ENCODE measurements at regions not wholly inside any gene's neighbourhood (a gene's known extent, or its start where the extent isn't known, plus 50 kb on each side); places are given as distances from the start of the nearest gene placed in this dataset.
"Not testable (repeated sequence)": the region's sequence is repeated elsewhere in the genome, so short reads cannot be mapped to it uniquely, and the experiment has no call there.

- H3K9ac ChIP-seq (ENCODE audit: low read length), result no peak overlapping the region
- no peaks in the 10 kb centered on the region for H4K20me1 ChIP-seq (ENCODE audit: insufficient read depth, low read length)
- H3K9me3 ChIP-seq (replicated peaks; ENCODE audit: insufficient read depth, low read length), result no peaks in the 10 kb centered on the region
- no peaks in the 10 kb centered on the region for H3K9me2 ChIP-seq (replicated peaks; ENCODE audit: insufficient read depth, low read length)
- no peak overlapping the region for H2AFZ ChIP-seq (ENCODE audit: low read length)
- H3K27ac ChIP-seq (ENCODE audit: low read length), result no peak overlapping the region
- H3K36me3 ChIP-seq (replicated peaks; ENCODE audit: insufficient read depth, low read length), result no peaks in the 10 kb centered on the region
- H3K79me2 ChIP-seq (ENCODE audit: low read length), result no peaks in the 10 kb centered on the region
- TF ChIP-seq EZH2 (optimal IDR thresholded peaks at IDR 0.05; ENCODE audit: low read depth, low read length) (no peak), EZH2phosphoT487 (IDR thresholded peaks at IDR 0.05; ENCODE audit: low read length) (no peak), CTCF (IDR thresholded peaks at IDR 0.05; ENCODE audit: low read length) (no peak)
- H3K4me1 ChIP-seq (ENCODE audit: low read length), result no peaks in the 10 kb centered on the region
- no peak overlapping the region for H3K4me2 ChIP-seq (ENCODE audit: low read depth, low read length)
- H3K4me3 ChIP-seq (ENCODE audit: low read length), result no peak overlapping the region
- DNase-seq, result no peak
- no peaks in the 10 kb centered on the region for H3K27me3 ChIP-seq (replicated peaks; ENCODE audit: insufficient read depth, low read length)
- H3F3A ChIP-seq (ENCODE audit: insufficient read depth, low read length), result no peaks in the 10 kb centered on the region
Measured at GRCh38 chr1:100657876-100658715, 61.4 kb upstream of the VCAM1 start.

GRCh38 chr1:100658716-100659026, 60.9 kb upstream of the VCAM1 start:
- Histone ChIP-seq H3K9me2 (replicated peaks; ENCODE audit: insufficient read depth, low read length) (no peaks in the 10 kb centered on the region), H4K20me1 (ENCODE audit: insufficient read depth, low read length) (no peaks in the 10 kb centered on the region), H3K27ac (ENCODE audit: low read length) (no peak overlapping the region), H3K4me1 (ENCODE audit: low read length) (no peaks in the 10 kb centered on the region), H3F3A (ENCODE audit: insufficient read depth, low read length) (no peaks in the 10 kb centered on the region), H3K79me2 (ENCODE audit: low read length) (no peaks in the 10 kb centered on the region), H3K4me3 (ENCODE audit: low read length) (no peak overlapping the region), H3K27me3 (replicated peaks; ENCODE audit: insufficient read depth, low read length) (no peaks in the 10 kb centered on the region), H3K4me2 (ENCODE audit: low read depth, low read length) (no peak overlapping the region), H3K36me3 (replicated peaks; ENCODE audit: insufficient read depth, low read length) (no peaks in the 10 kb centered on the region), H3K9ac (ENCODE audit: low read length) (no peak overlapping the region), H3K9me3 (replicated peaks; ENCODE audit: insufficient read depth, low read length) (no peaks in the 10 kb centered on the region), H2AFZ (ENCODE audit: low read length) (no peak overlapping the region)
- TF ChIP-seq EZH2 (optimal IDR thresholded peaks at IDR 0.05; ENCODE audit: low read depth, low read length) (no peak), CTCF (IDR thresholded peaks at IDR 0.05; ENCODE audit: low read length) (no peak), EZH2phosphoT487 (IDR thresholded peaks at IDR 0.05; ENCODE audit: low read length) (no peak)
- DNase-seq, result no peak

- no peaks in the 10 kb centered on the region for H3K79me2 ChIP-seq (ENCODE audit: low read length)
- no peaks in the 10 kb centered on the region for H3K36me3 ChIP-seq (replicated peaks; ENCODE audit: insufficient read depth, low read length)
- no peaks in the 10 kb centered on the region for H3K4me1 ChIP-seq (ENCODE audit: low read length)
- H3K9ac ChIP-seq (ENCODE audit: low read length), result no peak overlapping the region
- H3K9me3 ChIP-seq (replicated peaks; ENCODE audit: insufficient read depth, low read length), result no peaks in the 10 kb centered on the region
- no peak overlapping the region for H2AFZ ChIP-seq (ENCODE audit: low read length)
- no peaks in the 10 kb centered on the region for H3K27me3 ChIP-seq (replicated peaks; ENCODE audit: insufficient read depth, low read length)
- H3K4me2 ChIP-seq (ENCODE audit: low read depth, low read length), result no peak overlapping the region
- no peaks in the 10 kb centered on the region for H3K9me2 ChIP-seq (replicated peaks; ENCODE audit: insufficient read depth, low read length)
- H3K27ac ChIP-seq (ENCODE audit: low read length), result no peak overlapping the region
- H4K20me1 ChIP-seq (ENCODE audit: insufficient read depth, low read length), result no peaks in the 10 kb centered on the region
- no peak overlapping the region for H3K4me3 ChIP-seq (ENCODE audit: low read length)
- no peaks in the 10 kb centered on the region for H3F3A ChIP-seq (ENCODE audit: insufficient read depth, low read length)
- TF ChIP-seq EZH2phosphoT487 (IDR thresholded peaks at IDR 0.05; ENCODE audit: low read length) (no peak), CTCF (IDR thresholded peaks at IDR 0.05; ENCODE audit: low read length) (no peak), EZH2 (optimal IDR thresholded peaks at IDR 0.05; ENCODE audit: low read depth, low read length) (no peak)
- DNase-seq, result no peak
Measured at GRCh38 chr1:100661176-100661575, 58.4 kb upstream of the VCAM1 start.

GRCh38 chr1:100668494-100668893, 51.0 kb upstream of the VCAM1 start:
- H3F3A ChIP-seq (ENCODE audit: insufficient read depth, low read length); H3K27ac ChIP-seq (ENCODE audit: low read length); H3K4me3 ChIP-seq (ENCODE audit: low read length); H3K4me2 ChIP-seq (ENCODE audit: low read depth, low read length); H3K9me2 ChIP-seq (replicated peaks; ENCODE audit: insufficient read depth, low read length); H3K79me2 ChIP-seq (ENCODE audit: low read length); H3K9me3 ChIP-seq (replicated peaks; ENCODE audit: insufficient read depth, low read length); H3K36me3 ChIP-seq (replicated peaks; ENCODE audit: insufficient read depth, low read length); H4K20me1 ChIP-seq (ENCODE audit: insufficient read depth, low read length); H2AFZ ChIP-seq (ENCODE audit: low read length); DNase-seq; H3K9ac ChIP-seq (ENCODE audit: low read length); H3K4me1 ChIP-seq (ENCODE audit: low read length); H3K27me3 ChIP-seq (replicated peaks; ENCODE audit: insufficient read depth, low read length): not testable (repeated sequence)

Data from MM.1S (cell line).